HG02885 (cell line): ENCODE measurements at regions not wholly inside any gene's neighbourhood (a gene's known extent, or its start where the extent isn't known, plus 50 kb on each side); places are given as distances from the start of the nearest gene placed in this dataset.

Experiments
- ATAC-seq: cut with Tn5 transposase; IDR thresholded peaks from one replicate; pipeline ENCODE4 v1.9.1; 2021; ENCODE audit warnings: mild to moderate bottlenecking; ENCODE audit not compliant: unreplicated experiment, poor library complexity

- ATAC-seq, result no peak
Observed at GRCh38 chr22:48785792-48786678, 1041.6 kb downstream of the BRD1 start.

GRCh38 chr22:48784701-48785503 is 1042.8 kb downstream of the BRD1 start:
- ATAC-seq, result no peak

- ATAC-seq, result no peak
Observed at GRCh38 chr22:48783821-48784266, 1043.8 kb downstream of the BRD1 start.

- ATAC-seq, result no peak
Observed at GRCh38 chr22:48782811-48783511, 1044.7 kb downstream of the BRD1 start.

- ATAC-seq, result no peak
Observed at GRCh38 chr22:48782326-48782725, 1045.3 kb downstream of the BRD1 start.

GRCh38 chr22:48781868-48782267 is 1045.8 kb downstream of the BRD1 start:
- no peak for ATAC-seq

- no peak for ATAC-seq
Observed at GRCh38 chr22:48781391-48781790, 1046.3 kb downstream of the BRD1 start.

- no peak for ATAC-seq
Observed at GRCh38 chr22:48780597-48781277, 1046.9 kb downstream of the BRD1 start.

- no peak for ATAC-seq
Observed at GRCh38 chr22:48779661-48780596, 1047.7 kb downstream of the BRD1 start.

GRCh38 chr22:48779211-48779643 is 1048.4 kb downstream of the BRD1 start:
- no peak for ATAC-seq

- no peak for ATAC-seq
Observed at GRCh38 chr22:48778308-48779195, 1049.1 kb downstream of the BRD1 start.

- no peak for ATAC-seq
Observed at GRCh38 chr22:48772286-48772907, 1055.3 kb downstream of the BRD1 start.

GRCh38 chr22:48765595-48765994 is 1062.1 kb downstream of the BRD1 start:
- no peak for ATAC-seq

GRCh38 chr22:48761546-48761945 is 1066.1 kb downstream of the BRD1 start:
- ATAC-seq, result no peak

GRCh38 chr22:48760481-48761390 is 1066.9 kb downstream of the BRD1 start:
- no peak for ATAC-seq
